A673 (cell line): ENCODE measurements at regions not wholly inside any gene's neighbourhood (a gene's known extent, or its start where the extent isn't known, plus 50 kb on each side); places are given as distances from the start of the nearest gene placed in this dataset.

Experiments
- BruUV-seq: library from RNA; stranded (reverse); fragments of 400-500 nt; replicated peaks from 2 replicates; lab custom pipeline; 2021; lab: Mats Ljungman, UMichigan
- CTCF ChIA-PET: fragments of 300-600 bp; sonication (Branson Sonifier 250); formaldehyde crosslinking; loops from one replicate; lab custom pipeline; 2022; ENCODE audit warnings: antibody characterized with exemption; lab: Charles Lee
- POLR2A ChIA-PET: fragments of 300-600 bp; sonication (Branson Sonifier 250); formaldehyde crosslinking; loops from one replicate; lab custom pipeline; 2022; ENCODE audit warnings: antibody characterized with exemption; ENCODE audit not compliant: low non-redundant PET; lab: Charles Lee
- DNase-seq: peaks from one replicate; pipeline ENCODE4 v3.0.0-alpha.2; 2015; ENCODE audit warnings: low spot score
- H3K27ac ChIP-seq: fragments of 200-600 bp; sonication (generic); 2 replicates; pipeline ENCODE4 v1.5.1; 2016; ENCODE audit warnings: mixed run types, low read depth, mild to moderate bottlenecking, mixed read lengths, antibody characterized with exemption, low read length; ENCODE audit not compliant: poor library complexity, severe bottlenecking
- H3K27me3 ChIP-seq: fragments of 200-600 bp; sonication (generic); replicated peaks from 2 replicates; pipeline ENCODE4 v1.6.1; 2017; ENCODE audit warnings: mixed run types, low read depth, mild to moderate bottlenecking, mixed read lengths, antibody characterized with exemption, low read length; ENCODE audit not compliant: insufficient read depth, poor library complexity
- H3K36me3 ChIP-seq: fragments of 200-600 bp; sonication (generic); 2 replicates; pipeline ENCODE4 v1.6.1; 2016; ENCODE audit warnings: mixed run types, mild to moderate bottlenecking, mixed read lengths, antibody characterized with exemption, low read length; ENCODE audit not compliant: insufficient read depth, poor library complexity, severe bottlenecking
- H3K4me1 ChIP-seq: fragments of 200-600 bp; sonication (generic); 2 replicates; pipeline ENCODE4 v1.6.1; 2017; ENCODE audit warnings: mixed run types, mild to moderate bottlenecking, mixed read lengths, antibody characterized with exemption, low read length; ENCODE audit not compliant: insufficient read depth, poor library complexity, severe bottlenecking
- H3K4me3 ChIP-seq: fragments of 200-600 bp; sonication (generic); 2 replicates; pipeline ENCODE4 v1.5.1; 2016; ENCODE audit warnings: low read depth, mixed run types, mild to moderate bottlenecking, mixed read lengths, low read length; ENCODE audit not compliant: poor library complexity, severe bottlenecking
- H3K9me3 ChIP-seq: fragments of 200-600 bp; sonication (generic); 2 replicates; pipeline ENCODE4 v1.6.1; 2016; ENCODE audit warnings: mixed run types, low read depth, mild to moderate bottlenecking, mixed read lengths, antibody characterized with exemption, low read length; ENCODE audit not compliant: poor library complexity, severe bottlenecking
- EZH2 ChIP-seq: fragments of 200-600 bp; sonication (generic); IDR thresholded peaks from 2 replicates; pipeline ENCODE4 v1.6.1; 2017; ENCODE audit warnings: borderline replicate concordance, low read depth, mild to moderate bottlenecking, mixed read lengths, antibody characterized with exemption, low read length; ENCODE audit not compliant: poor library complexity, severe bottlenecking
- intact Hi-C: fragments of 100-400 bp; cut with micrococcal nuclease; formaldehyde crosslinking; loops from one replicate; pipeline ENCODE4 v1.10.0; 2022; ENCODE audit not compliant: unreplicated experiment
- TF ChIP-seq, protein P1 (sequence below): fragments of 300-800, 200-600 bp; sonication (generic); conservative IDR thresholded peaks from 2 replicates; pipeline ENCODE4 v1.5.1; 2017; ENCODE audit warnings: low read depth, mild to moderate bottlenecking, antibody characterized with exemption, low read length, moderate library complexity, mixed read lengths

DNA sequence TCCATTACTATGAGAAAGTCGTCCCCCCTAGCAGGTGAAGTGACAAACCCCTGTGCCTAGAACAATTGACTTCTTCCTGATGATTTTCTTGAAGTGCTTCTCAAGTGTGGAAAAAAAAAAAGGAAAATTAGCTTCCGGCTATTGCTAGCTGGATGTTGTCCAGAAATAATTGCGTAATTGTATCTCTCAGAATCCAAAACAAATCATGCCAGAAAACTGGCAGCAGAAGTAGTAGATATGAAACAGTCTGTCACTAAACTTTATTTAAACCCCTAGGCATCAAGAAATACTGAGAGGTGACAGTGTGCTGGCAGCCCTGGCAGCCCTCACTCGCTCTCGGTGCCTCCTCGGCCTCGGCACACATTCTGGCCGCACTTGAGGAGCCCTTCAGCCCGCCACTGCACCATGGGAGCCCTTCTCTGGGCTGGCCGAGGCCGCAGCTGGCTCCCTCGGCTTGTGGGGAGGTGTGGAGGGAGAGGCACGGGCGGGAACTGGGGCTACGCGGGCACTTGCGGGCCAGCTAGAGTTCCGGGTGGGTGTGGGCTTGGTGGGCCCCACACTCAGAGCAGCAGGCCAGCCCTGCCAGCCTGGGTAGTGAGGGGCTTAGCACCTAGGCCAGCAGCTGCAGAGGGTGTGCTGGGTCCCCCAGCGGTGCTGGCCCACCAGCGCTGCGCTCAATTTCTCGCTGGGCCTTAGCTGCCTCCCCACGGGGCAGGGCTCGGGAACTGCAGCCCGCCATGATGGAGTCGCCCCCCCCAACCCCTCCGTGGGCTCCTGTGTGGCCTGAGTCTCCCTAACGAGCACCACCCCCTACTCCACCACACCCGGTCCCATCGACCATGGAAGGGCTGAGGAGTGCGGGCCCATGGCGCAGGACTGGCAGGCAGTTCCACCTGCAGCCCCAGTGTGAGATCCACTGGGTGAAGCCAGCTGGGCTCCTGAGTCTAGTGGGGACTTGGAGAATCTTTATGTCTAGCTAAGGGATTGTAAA, 80.5 kb upstream of the ABCA12 start:
- no peaks in the 10 kb centered on the region for H3K27me3 ChIP-seq
- no peak for TF ChIP-seq EZH2
- TF ChIP-seq, protein P1, sequence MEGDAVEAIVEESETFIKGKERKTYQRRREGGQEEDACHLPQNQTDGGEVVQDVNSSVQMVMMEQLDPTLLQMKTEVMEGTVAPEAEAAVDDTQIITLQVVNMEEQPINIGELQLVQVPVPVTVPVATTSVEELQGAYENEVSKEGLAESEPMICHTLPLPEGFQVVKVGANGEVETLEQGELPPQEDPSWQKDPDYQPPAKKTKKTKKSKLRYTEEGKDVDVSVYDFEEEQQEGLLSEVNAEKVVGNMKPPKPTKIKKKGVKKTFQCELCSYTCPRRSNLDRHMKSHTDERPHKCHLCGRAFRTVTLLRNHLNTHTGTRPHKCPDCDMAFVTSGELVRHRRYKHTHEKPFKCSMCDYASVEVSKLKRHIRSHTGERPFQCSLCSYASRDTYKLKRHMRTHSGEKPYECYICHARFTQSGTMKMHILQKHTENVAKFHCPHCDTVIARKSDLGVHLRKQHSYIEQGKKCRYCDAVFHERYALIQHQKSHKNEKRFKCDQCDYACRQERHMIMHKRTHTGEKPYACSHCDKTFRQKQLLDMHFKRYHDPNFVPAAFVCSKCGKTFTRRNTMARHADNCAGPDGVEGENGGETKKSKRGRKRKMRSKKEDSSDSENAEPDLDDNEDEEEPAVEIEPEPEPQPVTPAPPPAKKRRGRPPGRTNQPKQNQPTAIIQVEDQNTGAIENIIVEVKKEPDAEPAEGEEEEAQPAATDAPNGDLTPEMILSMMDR, result no peak
- peak; percentile 68 for DNase-seq
- intact Hi-C loops, result no loop called here
- CTCF ChIA-PET, result no interaction called here
- no peaks in the 10 kb centered on the region for H3K36me3 ChIP-seq
- no TSS peak for BruUV-seq
- no peaks in the 10 kb centered on the region for H3K4me1 ChIP-seq
- H3K27ac ChIP-seq, result no peak overlapping the region
- H3K4me3 ChIP-seq, result no peak overlapping the region
- H3K9me3 ChIP-seq, result no peaks in the 10 kb centered on the region
- POLR2A ChIA-PET, result no interaction called here

DNA sequence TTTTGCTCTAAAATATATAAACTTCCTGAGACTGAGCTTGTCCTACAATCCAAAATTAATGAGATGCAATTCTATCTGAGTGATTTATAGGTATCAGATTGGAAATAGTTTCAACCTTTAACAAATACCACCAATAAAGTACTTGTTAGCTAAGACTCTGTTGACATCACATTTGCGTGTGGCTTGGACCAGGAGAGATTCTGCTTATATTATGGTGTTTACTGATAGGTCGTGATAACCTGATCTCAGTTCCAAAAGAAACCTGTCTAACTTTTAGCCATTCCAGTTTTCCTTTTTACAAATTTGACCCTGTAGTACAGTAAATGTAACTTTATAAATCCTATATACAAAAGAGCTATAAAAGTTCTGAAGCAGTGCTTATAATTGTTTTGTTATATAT, 78.4 kb upstream of the ABCA12 start:
- no TSS peak for BruUV-seq
- Histone ChIP-seq H3K36me3 (no peaks in the 10 kb centered on the region), H3K27me3 (no peaks in the 10 kb centered on the region), H3K27ac (no peak overlapping the region), H3K4me1 (no peaks in the 10 kb centered on the region), H3K9me3 (peaks cover under 1% of the 10 kb centered on the region), H3K4me3 (no peak overlapping the region)
- CTCF ChIA-PET, result no interaction called here
- DNase-seq, result no peak
- POLR2A ChIA-PET, result no interaction called here
- intact Hi-C loops, result no loop called here
- no peak for TF ChIP-seq EZH2
- TF ChIP-seq, protein P1, result no peak

DNA sequence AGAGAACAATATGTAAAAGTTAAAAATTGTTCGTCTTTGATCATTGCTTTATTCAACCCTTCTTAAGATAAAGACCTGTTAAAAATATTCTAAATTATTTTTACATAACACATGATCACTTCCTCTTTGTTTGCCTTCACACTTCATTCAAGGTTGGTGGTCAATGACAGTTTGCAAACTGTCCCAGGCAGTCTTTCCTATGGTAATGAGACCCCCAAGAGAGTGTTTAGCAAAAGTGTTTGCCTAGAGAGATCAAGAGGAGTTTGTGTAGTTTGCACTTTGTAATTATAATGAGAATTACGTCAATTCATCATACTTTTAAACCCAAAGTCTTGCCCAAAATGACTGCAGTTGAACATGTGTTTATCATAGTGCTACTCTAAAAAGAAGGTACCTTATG, 77.2 kb upstream of the ABCA12 start:
- H3K9me3 ChIP-seq, result peaks cover 10% of the 10 kb centered on the region
- no peaks in the 10 kb centered on the region for H3K36me3 ChIP-seq
- no peaks in the 10 kb centered on the region for H3K27me3 ChIP-seq
- no peak overlapping the region for H3K27ac ChIP-seq
- CTCF ChIA-PET, result no interaction called here
- intact Hi-C loops, result no loop called here
- POLR2A ChIA-PET, result no interaction called here
- no peak overlapping the region for H3K4me3 ChIP-seq
- H3K4me1 ChIP-seq, result no peaks in the 10 kb centered on the region
- no TSS peak for BruUV-seq
- no peak for TF ChIP-seq EZH2
- TF ChIP-seq, protein P1, result no peak
- DNase-seq, result no peak
